D721Med (cell line): ENCODE measurements at regions not wholly inside any gene's neighbourhood (a gene's known extent, or its start where the extent isn't known, plus 50 kb on each side); places are given as distances from the start of the nearest gene placed in this dataset.
"Not testable (repeated sequence)": the region's sequence is repeated elsewhere in the genome, so short reads cannot be mapped to it uniquely, and the experiment has no call there.

Experiments
- DNase-seq: peaks from one replicate; pipeline ENCODE4 v3.0.0; 2011; ENCODE audit warnings: low spot score; ENCODE audit not compliant: insufficient read length
- FAIRE-seq: peaks from 2 replicates; lab custom pipeline; 2011; peaks lifted over from hg19 to GRCh38; lab: Jason Lieb, UNC
- CTCF ChIP-seq: IDR thresholded peaks from 2 replicates; pipeline ENCODE4 v1.5.1; 2012; ENCODE audit warnings: mild to moderate bottlenecking, control low read depth; ENCODE audit not compliant: insufficient read depth; ENCODE audit errors: missing control alignments

- TF ChIP-seq CTCF, result no peak
- no peak for FAIRE-seq
- DNase-seq, result no peak
Measured at GRCh38 chr5:25094219-25094618, 449.4 kb upstream of the CDH10 start.

- FAIRE-seq, result no peak
- no peak for TF ChIP-seq CTCF
- DNase-seq, result no peak
Measured at GRCh38 chr5:25091921-25092320, 447.1 kb upstream of the CDH10 start.

- no peak for FAIRE-seq
- DNase-seq, result no peak
- no peak for TF ChIP-seq CTCF
Measured at GRCh38 chr5:25090854-25091253, 446.1 kb upstream of the CDH10 start.

- no peak for TF ChIP-seq CTCF
- FAIRE-seq (no peak), DNase-seq (no peak)
Measured at GRCh38 chr5:25090275-25090674, 445.5 kb upstream of the CDH10 start.

GRCh38 chr5:25088689-25089088 lies 443.9 kb upstream of the CDH10 start:
- DNase-seq, FAIRE-seq: not testable (repeated sequence)

GRCh38 chr5:25083261-25083660 lies 438.5 kb upstream of the CDH10 start:
- DNase-seq, result not testable (repeated sequence)

GRCh38 chr5:25066239-25066638 lies 421.5 kb upstream of the CDH10 start:
- no peak for TF ChIP-seq CTCF
- FAIRE-seq, result no peak
- no peak for DNase-seq

More at GRCh38 chr5:25083261-25083660, 438.5 kb upstream of the CDH10 start:
- not testable (repeated sequence) for FAIRE-seq

- DNase-seq (no peak), FAIRE-seq (no peak)
- TF ChIP-seq CTCF, result no peak
Measured at GRCh38 chr5:25064306-25064705, 419.5 kb upstream of the CDH10 start.
